Kidney capillary endothelial cell (primary cell): ENCODE measurements at regions not wholly inside any gene's neighbourhood (a gene's known extent, or its start where the extent isn't known, plus 50 kb on each side); places are given as distances from the start of the nearest gene placed in this dataset.

Source experiments
- DNase-seq: peaks from one replicate; pipeline ENCODE4 v3.0.0-alpha.2; 2018; ENCODE audit warnings: low spot score

GRCh38 chr10:44477046-44477425 lies 92.1 kb upstream of the CXCL12 start:
- no peak for DNase-seq

DNA sequence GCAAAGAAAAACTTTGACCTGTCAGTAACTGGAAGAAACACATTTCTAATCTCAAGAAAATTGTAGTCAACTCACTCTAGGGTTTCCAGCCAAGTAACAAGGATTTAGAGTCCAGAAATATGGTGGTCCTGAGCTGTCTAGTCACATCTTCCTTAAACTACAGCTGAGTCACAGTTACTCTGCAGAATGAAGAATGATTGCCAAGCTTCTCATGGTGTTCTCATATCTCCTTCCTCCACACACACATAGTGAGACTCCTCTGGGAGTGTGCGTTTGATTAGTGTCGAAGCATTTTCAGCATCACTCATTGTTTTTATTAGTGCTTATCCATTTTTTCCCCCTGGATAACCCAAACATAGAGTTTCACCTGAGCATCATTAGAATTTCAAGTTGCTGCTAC lies 93.1 kb upstream of the CXCL12 start:
- no peak for DNase-seq

DNA sequence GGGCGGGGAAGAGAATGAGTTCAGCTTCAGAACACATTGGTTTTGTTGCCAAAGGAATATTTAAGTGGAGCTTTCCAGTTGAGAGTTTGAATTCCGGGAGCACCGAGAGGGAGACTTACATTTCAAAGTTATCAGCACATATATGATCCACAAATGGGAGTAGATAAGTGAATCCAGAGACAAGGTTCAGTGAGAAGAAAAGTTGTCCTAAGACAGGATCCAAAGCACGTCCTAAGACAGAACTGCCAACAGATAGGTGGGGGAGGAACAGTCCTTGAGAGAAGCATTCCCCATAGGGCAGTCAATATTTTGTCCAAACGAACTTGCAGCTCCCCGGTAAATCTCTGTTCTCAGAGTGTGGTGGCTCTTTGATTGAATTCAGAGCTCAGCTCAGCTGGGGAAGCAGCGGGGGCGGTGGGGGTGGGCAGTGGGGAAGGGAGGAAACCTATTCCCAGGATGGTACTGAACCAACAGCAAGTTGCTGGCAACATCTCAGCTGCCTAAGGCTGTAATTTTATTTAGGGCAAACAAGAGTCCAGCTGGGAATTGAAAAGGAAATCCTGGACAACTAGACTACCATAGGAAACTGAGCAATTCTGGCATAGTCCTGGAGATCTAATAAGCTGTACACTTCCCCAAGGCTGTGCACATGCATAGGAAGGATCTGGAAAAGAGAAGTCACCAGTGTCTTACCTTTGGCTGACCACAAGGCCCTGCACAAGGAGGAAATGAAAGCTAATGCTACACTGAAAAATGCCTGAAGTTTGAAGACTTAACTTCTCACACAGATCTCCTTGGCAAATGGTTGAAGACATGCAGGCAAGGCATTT lies 94.2 kb upstream of the CXCL12 start:
- no peak for DNase-seq

DNA sequence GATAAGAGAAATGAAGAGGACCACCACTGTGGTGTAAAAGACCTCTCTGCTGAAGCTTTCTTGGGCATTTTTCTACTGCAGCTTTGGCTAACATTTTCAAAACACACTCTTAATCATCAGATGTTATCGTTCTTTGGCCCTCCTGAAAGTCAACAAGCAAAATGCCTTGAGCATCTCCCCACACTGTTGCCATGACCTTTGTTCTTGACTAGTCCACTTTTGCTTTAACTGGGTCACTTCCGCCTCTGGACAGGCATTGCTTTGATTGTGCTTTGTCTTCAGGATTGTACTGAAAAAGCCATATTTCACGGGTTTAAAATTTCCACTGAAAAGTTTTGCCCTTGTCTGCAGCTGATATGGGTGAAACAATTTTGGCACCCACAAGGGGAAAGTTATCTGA lies 107.8 kb upstream of the CXCL12 start:
- DNase-seq: no peak

DNA sequence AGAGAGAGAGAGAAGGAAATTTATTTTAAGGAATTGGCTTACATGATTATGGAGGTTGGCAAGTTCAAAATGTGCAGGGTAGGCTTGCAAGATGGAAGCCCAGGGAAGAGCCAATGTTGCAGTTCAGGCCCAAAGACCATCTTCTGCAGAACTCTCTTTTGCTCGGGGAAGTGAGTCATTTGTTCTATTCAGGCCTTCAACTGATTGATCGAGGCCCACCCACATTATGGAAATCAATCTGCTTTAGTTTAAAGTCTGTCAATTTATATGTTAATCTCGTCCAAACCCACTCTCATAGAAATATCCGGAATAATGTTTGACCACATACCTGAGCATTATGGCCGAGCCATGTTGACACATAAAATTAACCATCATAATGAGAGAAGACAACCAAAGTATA lies 113.3 kb upstream of the CXCL12 start:
- DNase-seq: no peak

DNA sequence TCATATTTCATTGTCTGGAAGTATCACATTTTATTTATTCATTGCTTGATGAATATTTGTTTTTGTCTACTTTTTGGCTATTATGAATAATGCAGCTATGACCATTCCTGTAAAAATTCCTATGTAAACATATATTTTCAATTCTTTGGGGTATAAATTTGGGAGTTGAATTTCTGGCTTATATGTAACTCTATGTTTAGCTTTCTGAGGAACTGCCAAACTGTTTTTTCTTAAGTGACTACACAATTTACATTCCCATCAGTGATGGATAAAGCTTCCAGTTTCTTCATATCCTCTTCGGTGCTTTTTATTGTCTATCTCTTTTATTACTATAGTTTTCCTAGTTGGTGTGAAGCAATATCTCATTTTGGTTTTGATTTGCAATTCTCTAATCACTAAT lies 115.6 kb upstream of the CXCL12 start:
- no peak for DNase-seq

- no peak for DNase-seq
Observed at GRCh38 chr10:44506386-44506785, 121.5 kb upstream of the CXCL12 start.

GRCh38 chr10:44510379-44511115 lies 125.7 kb upstream of the CXCL12 start:
- no peak for DNase-seq

- DNase-seq: no peak
Observed at GRCh38 chr10:44511166-44511565, 126.3 kb upstream of the CXCL12 start.

DNA sequence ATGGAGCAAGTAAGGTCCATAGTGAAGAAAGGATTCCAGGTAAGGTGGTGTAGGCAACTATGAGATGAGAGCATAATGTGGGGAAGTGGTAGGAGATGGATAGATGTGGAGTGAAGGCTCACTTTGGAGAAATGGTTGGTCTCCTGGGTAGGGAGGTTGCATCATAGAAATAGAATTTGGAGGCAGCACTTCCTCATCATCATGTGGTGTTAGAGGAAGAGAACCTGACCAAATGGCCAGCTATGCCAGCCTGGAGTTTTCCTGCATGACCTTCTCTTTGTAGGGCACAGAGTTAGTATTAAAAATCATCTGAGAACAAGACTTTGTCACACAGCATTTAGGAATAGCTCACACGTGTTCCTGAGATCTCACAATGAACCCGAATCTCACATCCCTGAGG lies 126.7 kb upstream of the CXCL12 start:
- no peak for DNase-seq

DNA sequence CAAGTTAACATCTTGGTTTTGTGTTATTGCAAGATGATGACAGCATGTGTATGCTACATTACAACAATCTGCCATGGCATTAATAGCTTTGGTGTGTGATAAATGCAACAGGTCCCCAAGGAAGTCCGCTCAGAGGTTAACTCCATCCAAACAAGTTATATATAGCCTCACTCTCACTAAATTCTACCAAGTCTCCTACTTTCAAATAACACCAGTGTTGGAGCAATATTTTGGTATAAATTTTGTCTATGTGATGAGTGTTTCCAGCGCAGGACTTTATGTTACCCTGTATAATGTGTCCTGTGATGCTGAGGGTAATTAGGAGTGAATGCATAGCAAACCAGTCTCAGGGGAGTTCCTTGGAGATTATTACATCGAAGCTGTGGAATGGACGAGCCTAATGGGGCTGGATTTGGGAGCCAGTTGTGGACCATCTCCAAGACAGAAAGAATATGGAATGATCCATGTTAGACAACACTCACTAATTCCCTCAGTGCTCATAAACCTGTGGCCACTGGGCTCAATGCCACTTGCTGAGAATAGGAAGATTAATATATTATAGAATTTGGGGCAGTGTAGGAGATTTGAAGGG lies 127.6 kb upstream of the CXCL12 start:
- no peak for DNase-seq

GRCh38 chr10:44513591-44513990 lies 128.7 kb upstream of the CXCL12 start:
- DNase-seq: no peak

DNA sequence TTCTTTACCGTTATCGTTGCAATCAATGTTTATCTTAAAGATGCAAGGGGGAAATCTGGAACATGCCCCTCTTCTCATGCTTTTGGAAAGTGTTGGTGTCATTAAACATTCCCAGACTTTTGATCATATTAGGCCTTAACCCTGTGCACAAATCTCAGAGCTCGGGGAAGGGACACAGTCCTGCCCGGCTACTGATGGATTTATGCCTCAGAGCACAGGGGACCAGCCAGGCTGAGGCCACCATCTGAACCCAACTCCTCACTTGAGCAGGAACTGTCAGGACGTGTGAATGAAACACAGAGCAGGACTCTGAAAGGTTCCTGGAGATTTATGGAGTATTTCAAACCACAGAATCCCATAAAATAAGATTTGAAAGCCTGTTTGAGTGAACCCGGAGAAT lies 132.0 kb upstream of the CXCL12 start:
- DNase-seq: no peak

DNA sequence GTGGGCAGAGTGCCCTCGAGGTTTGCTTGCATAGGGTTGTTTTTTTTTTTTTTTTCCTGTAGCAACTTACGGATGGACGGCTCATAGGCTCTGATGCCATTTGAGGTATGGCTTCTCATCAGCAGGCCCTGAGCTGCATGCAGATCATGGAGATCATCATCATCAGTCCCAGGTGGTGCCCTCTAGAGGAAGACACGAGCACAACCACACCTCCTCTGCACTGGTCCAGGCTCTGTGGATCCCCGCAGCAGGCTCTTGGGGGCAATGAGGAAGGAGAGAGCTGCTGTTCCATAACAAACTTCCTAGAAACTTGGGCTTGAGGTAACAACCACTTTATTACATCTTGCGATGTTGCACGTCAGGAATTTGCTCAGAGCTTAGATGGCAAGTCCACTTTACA lies 132.7 kb upstream of the CXCL12 start:
- DNase-seq: no peak

DNA sequence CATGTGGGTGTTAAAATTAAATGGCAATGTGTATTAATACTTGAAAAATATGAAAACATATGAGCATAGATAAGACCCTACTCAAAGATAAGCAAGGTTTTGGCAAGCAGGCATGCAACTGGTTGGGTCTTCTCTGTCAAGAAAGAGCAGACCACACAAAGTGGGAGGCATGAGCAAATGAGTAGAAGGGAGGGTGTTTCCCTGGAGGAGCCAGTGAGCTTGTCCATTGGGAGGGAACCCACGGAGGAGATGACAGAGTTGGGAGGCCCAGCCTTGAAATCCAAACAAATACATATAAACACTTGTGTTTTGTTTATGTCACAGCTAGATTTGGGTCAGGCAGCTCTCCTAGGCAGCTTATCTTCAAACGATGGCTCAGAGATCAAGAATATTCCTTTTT lies 134.5 kb upstream of the CXCL12 start:
- DNase-seq: no peak

DNA sequence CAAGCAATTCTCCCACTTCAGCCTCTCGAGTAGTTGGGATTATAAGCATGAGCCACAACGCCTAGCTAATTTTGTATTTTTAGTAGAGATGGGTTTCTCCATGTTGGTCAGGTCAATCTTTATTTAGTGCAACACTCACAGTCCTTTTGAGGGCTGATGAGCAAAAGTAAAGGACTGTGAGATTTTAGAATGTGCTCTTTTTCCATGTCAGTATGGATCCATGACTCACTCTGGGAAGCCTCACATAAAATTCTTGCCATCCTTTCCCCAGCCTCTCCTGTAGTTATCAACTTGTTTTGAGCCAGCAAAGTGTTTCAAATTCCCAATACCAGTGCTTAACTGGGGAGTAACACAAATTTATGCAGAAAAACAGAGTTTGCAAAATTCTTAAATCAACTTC lies 135.8 kb upstream of the CXCL12 start:
- no peak for DNase-seq

DNA sequence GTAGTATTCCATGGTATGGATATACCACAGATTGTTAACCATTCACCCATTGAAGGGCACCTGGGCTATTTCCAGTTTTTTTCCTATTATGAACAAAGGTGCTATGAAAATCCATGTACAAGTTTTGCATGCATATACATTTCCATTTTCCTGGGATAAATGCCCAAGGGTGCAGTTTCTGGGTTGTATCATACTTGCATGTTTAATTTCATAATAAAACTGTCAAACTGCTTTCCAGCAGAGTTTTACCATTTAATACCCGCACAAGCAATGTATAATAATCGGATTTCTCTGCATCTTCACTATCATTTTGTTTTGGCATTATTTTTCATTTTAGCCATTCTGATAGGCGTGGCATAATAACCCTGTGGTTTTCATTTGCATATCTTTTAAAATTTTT lies 154.3 kb upstream of the CXCL12 start:
- no peak for DNase-seq

DNA sequence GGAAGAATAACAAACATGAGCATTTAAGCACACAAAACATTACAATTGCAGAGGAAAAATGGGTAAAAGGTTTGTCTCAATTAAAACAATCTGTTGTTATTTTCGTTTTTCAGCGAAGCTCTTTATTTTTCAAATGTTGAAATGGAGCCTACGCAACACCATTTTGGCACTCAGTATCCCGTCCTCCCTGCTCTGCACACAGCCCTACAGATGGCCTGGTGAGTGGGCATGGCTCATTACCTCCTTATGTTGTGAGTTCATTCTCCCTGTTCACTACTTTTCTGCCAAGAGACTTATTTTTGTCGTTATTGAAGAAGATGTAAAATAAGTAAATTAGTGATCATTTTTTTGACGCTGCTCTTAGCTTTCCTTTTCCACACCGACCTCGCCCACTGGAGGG lies 167.8 kb upstream of the CXCL12 start:
- DNase-seq: no peak

- DNase-seq: no peak
Observed at GRCh38 chr10:44557596-44558191, 172.8 kb upstream of the CXCL12 start.

- no peak for DNase-seq
Observed at GRCh38 chr10:44558521-44558920, 173.6 kb upstream of the CXCL12 start.

DNA sequence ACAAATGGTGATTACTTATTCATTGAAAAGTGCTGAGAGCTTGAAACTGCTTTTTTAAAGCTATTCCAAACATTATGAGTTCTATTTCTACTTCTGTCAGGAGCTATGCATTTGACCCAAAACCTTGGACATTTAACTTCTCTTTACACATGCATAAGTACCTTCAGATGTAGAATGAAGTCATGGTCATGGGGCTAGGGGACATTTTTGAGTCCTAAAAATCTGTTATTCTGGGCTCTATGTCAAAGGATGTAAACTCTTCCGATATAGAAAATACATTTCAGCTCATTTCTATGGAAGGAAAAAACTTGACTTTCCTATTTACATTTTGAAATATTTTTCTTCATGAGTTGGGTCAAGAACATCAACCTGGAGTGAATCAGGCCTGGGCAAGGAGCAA lies 179.5 kb upstream of the CXCL12 start:
- DNase-seq: no peak

GRCh38 chr10:44564790-44565189 lies 179.9 kb upstream of the CXCL12 start:
- no peak for DNase-seq

GRCh38 chr10:44566786-44567185 lies 181.9 kb upstream of the CXCL12 start:
- DNase-seq: no peak
